Lung microvascular endothelial cell (primary cell): ENCODE measurements at regions not wholly inside any gene's neighbourhood (a gene's known extent, or its start where the extent isn't known, plus 50 kb on each side); places are given as distances from the start of the nearest gene placed in this dataset.
"Not testable (repeated sequence)": the region's sequence is repeated elsewhere in the genome, so short reads cannot be mapped to it uniquely, and the experiment has no call there.

Experiments
- DNase-seq, 2 donors: peaks; one replicate each; pipeline versions ENCODE4 v3.0.0 to v3.0.0-alpha.2; 2010; ENCODE audit warnings: low read depth in 2 of 2

DNA sequence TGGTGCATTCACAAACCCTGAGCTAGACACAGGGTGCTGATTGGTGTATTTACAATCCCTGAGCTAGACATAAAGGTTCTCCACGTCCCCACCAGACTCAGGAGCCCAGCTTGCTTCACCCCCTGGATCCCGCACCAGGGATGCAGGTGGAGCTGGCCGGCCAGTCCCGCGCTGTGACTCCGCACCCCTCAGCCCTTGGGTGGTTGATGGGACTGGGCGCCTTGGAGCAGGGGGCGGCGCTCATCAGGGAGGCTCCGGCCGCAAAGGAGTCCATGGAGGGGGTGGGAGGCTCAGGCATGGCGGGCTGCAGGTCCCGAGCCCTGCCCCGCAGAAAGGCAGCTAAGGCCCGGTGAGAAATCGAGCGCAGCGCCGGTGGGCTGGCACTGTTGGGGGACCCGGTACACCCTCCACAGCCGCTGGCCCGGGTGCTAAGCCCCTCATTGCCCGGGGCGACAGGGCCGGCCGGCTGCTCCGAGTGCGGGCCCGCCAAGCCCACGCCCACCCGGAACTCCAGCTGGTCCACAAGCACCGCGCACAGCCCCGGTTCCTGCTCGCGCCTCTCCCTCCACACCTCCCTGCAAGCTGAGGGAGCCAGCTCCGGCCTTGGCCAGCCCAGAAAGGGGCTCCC lies 167.6 kb downstream of the VEGFC start:
- DNase-seq, result not testable (repeated sequence)

DNA sequence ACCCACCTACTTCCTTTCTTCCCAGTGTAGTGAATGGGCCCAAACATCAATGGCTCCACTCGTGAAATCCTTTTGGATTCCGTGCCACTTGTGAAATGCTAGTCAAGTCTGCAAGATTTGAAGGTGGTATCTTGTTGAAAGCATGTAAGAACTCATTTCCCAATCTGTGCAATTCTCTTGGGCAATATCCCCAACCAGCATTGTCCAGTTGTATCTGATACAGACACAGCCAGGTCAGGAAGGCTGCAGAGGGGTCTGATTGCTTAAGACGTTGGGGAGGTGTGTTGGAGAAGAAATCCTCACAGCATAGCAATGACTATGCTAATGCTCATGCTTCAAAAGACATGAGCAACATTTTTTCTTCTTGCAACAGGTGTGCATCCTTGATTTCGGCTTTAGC lies 164.8 kb downstream of the VEGFC start:
- DNase-seq, result no peak

DNA sequence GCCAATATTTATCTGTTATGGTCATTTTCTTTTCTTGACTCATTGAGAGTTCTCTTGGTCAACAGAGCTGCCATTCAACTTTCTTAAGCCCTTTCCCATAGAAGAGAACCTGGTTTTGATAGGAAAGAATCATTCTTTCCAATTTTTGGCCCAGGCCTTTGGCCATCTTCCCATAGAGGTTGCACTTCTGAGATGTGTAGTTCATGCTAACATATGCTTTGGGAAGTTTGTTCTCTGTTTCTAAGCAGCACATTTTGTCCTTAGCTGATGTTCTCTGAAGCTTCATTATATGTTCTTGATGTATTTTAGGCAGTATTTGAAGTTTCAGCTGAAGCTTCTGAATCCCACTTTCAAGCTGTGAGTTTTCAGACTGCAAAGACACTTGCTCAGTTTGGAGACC lies 161.1 kb downstream of the VEGFC start:
- DNase-seq, result no peak
